Liver (tissue), 8 donors: ENCODE measurements at regions not wholly inside any gene's neighbourhood (a gene's known extent, or its start where the extent isn't known, plus 50 kb on each side); places are given as distances from the start of the nearest gene placed in this dataset.

Experiments used
- DNase-seq: peaks from one replicate; pipeline ENCODE4 v3.0.0-alpha.2; 2017; ENCODE audit warnings: low spot score
- H3K27ac ChIP-seq, 2 donors: one replicate each; pipeline ENCODE4 v1.7.0; 2013; ENCODE audit warnings: inconsistent platforms in 2 of 2, low read length in 2 of 2, control low read depth in 1 of 2, low read depth in 1 of 2, mild to moderate bottlenecking in 1 of 2
- H3K27me3 ChIP-seq, 4 donors: one replicate each; pipeline versions ENCODE4 v1.6.1 to v1.7.0; 2013; ENCODE audit warnings: low read length in 3 of 4, inconsistent platforms in 1 of 4, mild to moderate bottlenecking in 1 of 4, moderate library complexity in 1 of 4; ENCODE audit not compliant: control insufficient read depth in 4 of 4, insufficient read depth in 4 of 4
- H3K36me3 ChIP-seq, 4 donors: one replicate each; pipeline versions ENCODE4 v1.6.1 to v1.7.0; 2013; ENCODE audit warnings: low read length in 3 of 4, mild to moderate bottlenecking in 3 of 4, low read depth in 1 of 4, moderate library complexity in 1 of 4; ENCODE audit not compliant: control insufficient read depth in 4 of 4, insufficient read depth in 3 of 4
- H3K4me1 ChIP-seq, 4 donors: one replicate each; pipeline versions ENCODE4 v1.6.1 to v1.7.0; 2013; ENCODE audit warnings: low read length in 3 of 4, mild to moderate bottlenecking in 3 of 4, moderate library complexity in 1 of 4; ENCODE audit not compliant: control insufficient read depth in 4 of 4, insufficient read depth in 4 of 4
- H3K4me3 ChIP-seq, 3 donors: one replicate each; pipeline versions ENCODE4 v1.6.1 to v1.7.0; 2013; ENCODE audit warnings: low read length in 3 of 3, control low read depth in 1 of 3, low read depth in 1 of 3, mild to moderate bottlenecking in 1 of 3
- H3K9ac ChIP-seq, 2 donors: one replicate each; pipeline ENCODE4 v1.7.0; 2013; ENCODE audit warnings: low read length in 2 of 2, mild to moderate bottlenecking in 2 of 2, moderate library complexity in 2 of 2, control low read depth in 1 of 2, low read depth in 1 of 2
- H3K9me3 ChIP-seq, 4 donors: one replicate each; pipeline versions ENCODE4 v1.6.1 to v1.7.0; 2013; ENCODE audit warnings: low read length in 3 of 4; ENCODE audit not compliant: control insufficient read depth in 4 of 4
- FOXA1 ChIP-seq: IDR thresholded peaks from 2 replicates; pipeline ENCODE4 v1.6.1; 2016; ENCODE audit warnings: antibody characterized with exemption
- FOXA2 ChIP-seq: IDR thresholded peaks from 2 replicates; pipeline ENCODE4 v1.6.1; 2016; ENCODE audit warnings: antibody characterized with exemption
- HNF4A ChIP-seq, 2 donors: conservative IDR thresholded peaks; 2 replicates each; pipeline ENCODE4 v1.6.1; 2016; ENCODE audit warnings: antibody characterized with exemption in 2 of 2, mild to moderate bottlenecking in 2 of 2
- HNF4G ChIP-seq: IDR thresholded peaks from 2 replicates; pipeline ENCODE4 v1.6.1; 2016; ENCODE audit warnings: antibody characterized with exemption
- JUND ChIP-seq, 2 donors: IDR thresholded peaks; 2 replicates each; pipeline ENCODE4 v1.6.1; 2016; ENCODE audit warnings: antibody characterized with exemption in 2 of 2
- NR2F2 ChIP-seq: IDR thresholded peaks from 2 replicates; pipeline ENCODE4 v1.6.1; 2016; ENCODE audit warnings: antibody characterized with exemption
- RAD21 ChIP-seq, 2 donors: IDR thresholded peaks; 2 replicates each; pipeline ENCODE4 v1.6.1; 2016; ENCODE audit warnings: antibody characterized with exemption in 2 of 2, mild to moderate bottlenecking in 2 of 2
- RXRA ChIP-seq, 2 donors: IDR thresholded peaks; 2 replicates each; pipeline ENCODE4 v1.6.1; 2017 to 2018; ENCODE audit warnings: antibody characterized with exemption in 2 of 2, mild to moderate bottlenecking in 1 of 2
- TAF1 ChIP-seq: conservative IDR thresholded peaks from 2 replicates; pipeline ENCODE4 v1.6.1; 2016; ENCODE audit warnings: antibody characterized with exemption, mild to moderate bottlenecking
- YY1 ChIP-seq: IDR thresholded peaks from 2 replicates; pipeline ENCODE4 v1.6.1; 2016; ENCODE audit warnings: antibody characterized with exemption, mild to moderate bottlenecking
- WGBS: extraction: QIAGEN DNeasy Blood & Tissue Kit; methylation state at CpG from one replicate; pipeline ENCODE4 v1.1.7; 2013; 5-methylcytosine and 5-hydroxymethylcytosine counted together
- TF ChIP-seq, protein P1 (sequence below): IDR thresholded peaks from 2 replicates; pipeline ENCODE4 v1.6.1; 2016; ENCODE audit warnings: antibody characterized with exemption, mild to moderate bottlenecking
- TF ChIP-seq, protein P2 (sequence below): IDR thresholded peaks from 2 replicates; pipeline ENCODE4 v1.6.1; 2016; ENCODE audit warnings: antibody characterized with exemption
- TF ChIP-seq, protein P3 (sequence below): IDR thresholded peaks from 2 replicates; pipeline ENCODE4 v1.6.1; 2016; ENCODE audit warnings: antibody characterized with exemption
- TF ChIP-seq, protein P4 (sequence below): fragments of 150-350 bp; IDR thresholded peaks from 2 replicates; pipeline ENCODE4 v1.5.1; 2017; ENCODE audit warnings: improper control_type of control experiment, low read depth, low read length; ENCODE audit not compliant: missing input control
- TF ChIP-seq, protein P5 (sequence below): IDR thresholded peaks from 2 replicates; pipeline ENCODE4 v1.6.1; 2016; ENCODE audit warnings: antibody characterized with exemption
- donor health status: healthy.
- donor health status: healthy.
- donor health status: healthy.
- donor health status: healthy.
- donor health status: healthy.

DNA sequence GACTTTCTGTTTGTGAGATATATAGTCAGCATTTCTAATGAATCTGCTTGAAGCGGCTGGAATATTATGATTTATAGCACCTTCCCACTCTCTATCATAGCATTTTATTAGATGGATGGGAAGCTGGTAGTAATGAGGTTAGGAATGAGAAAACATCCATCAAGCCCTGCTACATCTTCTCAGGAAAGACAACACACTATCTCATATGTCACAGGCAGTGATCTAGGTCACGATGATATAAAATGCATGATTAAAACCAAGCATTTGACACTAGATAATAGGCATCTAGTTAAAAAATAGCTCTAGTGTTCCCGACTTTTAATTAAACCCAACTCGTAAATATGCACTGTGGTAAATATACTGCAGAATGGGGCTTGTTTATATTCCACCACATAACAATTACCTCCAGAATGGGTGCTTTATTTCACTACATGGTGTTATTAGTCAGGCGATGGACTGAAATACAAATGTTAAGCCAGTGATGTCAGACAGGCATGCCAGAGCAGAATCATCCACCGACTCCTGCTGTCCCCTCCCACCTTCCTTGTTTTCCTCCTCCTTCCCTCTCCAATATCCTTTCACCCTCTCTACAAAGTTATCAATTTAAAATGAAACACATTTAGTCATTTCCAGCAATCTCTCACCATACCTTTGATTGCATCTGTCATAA lies 286.8 kb downstream of the SPATA31D1 start:
- H3K9me3 ChIP-seq = no peaks in the 10 kb centered on the region
- no peak for DNase-seq
- 90% methylated on average over 6 of the region's 6 CpGs for WGBS

DNA sequence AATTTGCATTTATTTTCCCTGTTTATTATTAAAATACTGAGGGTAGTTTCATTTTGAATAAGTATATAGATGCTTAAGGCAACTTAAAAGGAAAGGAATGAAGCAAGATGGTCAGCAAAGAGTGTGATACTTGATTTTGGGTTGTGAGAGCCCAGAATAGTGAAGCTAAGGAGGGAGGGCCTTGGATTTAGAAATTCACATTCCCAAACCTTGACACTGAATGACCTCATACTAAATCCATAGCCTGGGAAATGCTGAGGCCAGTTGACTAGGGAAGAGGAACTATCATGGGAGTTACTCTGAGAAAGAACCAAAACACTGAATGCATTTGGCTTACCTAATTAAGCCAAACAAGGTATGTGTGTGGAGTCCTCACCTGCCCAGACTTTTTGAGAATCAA lies 292.5 kb downstream of the SPATA31D1 start:
- H3K36me3 ChIP-seq = no peaks in the 10 kb centered on the region
- no peak for DNase-seq
- H3K27ac ChIP-seq = no peak overlapping the region
- H3K4me1 ChIP-seq = no peaks in the 10 kb centered on the region
- H3K27me3 ChIP-seq = no peaks in the 10 kb centered on the region
- no peaks in the 10 kb centered on the region for H3K9me3 ChIP-seq
- no peak overlapping the region for H3K4me3 ChIP-seq
- no peak overlapping the region for H3K9ac ChIP-seq
- TF ChIP-seq, protein P1, sequence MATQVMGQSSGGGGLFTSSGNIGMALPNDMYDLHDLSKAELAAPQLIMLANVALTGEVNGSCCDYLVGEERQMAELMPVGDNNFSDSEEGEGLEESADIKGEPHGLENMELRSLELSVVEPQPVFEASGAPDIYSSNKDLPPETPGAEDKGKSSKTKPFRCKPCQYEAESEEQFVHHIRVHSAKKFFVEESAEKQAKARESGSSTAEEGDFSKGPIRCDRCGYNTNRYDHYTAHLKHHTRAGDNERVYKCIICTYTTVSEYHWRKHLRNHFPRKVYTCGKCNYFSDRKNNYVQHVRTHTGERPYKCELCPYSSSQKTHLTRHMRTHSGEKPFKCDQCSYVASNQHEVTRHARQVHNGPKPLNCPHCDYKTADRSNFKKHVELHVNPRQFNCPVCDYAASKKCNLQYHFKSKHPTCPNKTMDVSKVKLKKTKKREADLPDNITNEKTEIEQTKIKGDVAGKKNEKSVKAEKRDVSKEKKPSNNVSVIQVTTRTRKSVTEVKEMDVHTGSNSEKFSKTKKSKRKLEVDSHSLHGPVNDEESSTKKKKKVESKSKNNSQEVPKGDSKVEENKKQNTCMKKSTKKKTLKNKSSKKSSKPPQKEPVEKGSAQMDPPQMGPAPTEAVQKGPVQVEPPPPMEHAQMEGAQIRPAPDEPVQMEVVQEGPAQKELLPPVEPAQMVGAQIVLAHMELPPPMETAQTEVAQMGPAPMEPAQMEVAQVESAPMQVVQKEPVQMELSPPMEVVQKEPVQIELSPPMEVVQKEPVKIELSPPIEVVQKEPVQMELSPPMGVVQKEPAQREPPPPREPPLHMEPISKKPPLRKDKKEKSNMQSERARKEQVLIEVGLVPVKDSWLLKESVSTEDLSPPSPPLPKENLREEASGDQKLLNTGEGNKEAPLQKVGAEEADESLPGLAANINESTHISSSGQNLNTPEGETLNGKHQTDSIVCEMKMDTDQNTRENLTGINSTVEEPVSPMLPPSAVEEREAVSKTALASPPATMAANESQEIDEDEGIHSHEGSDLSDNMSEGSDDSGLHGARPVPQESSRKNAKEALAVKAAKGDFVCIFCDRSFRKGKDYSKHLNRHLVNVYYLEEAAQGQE = no peak
- no peak for TF ChIP-seq FOXA1
- no peak for TF ChIP-seq HNF4A (conservative IDR thresholded peaks at IDR 0.05)
- no peak for TF ChIP-seq RXRA (IDR thresholded peaks at IDR 0.05)
- TF ChIP-seq HNF4G = no peak
- TF ChIP-seq TAF1 = no peak
- TF ChIP-seq, protein P2, sequence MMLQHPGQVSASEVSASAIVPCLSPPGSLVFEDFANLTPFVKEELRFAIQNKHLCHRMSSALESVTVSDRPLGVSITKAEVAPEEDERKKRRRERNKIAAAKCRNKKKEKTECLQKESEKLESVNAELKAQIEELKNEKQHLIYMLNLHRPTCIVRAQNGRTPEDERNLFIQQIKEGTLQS = no peak
- TF ChIP-seq, protein P3, sequence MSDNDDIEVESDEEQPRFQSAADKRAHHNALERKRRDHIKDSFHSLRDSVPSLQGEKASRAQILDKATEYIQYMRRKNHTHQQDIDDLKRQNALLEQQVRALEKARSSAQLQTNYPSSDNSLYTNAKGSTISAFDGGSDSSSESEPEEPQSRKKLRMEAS = no peak
- no peak for TF ChIP-seq NR2F2

More for the DNA sequence above, 286.8 kb downstream of the SPATA31D1 start:
- Histone ChIP-seq H3K9ac (no peak overlapping the region), H3K4me3 (no peak overlapping the region), H3K27me3 (no peaks in the 10 kb centered on the region), H3K36me3 (no peaks in the 10 kb centered on the region), H3K27ac (no peak overlapping the region), H3K4me1 (no peaks in the 10 kb centered on the region)
- no peak for TF ChIP-seq FOXA1
- no peak for TF ChIP-seq NR2F2
- TF ChIP-seq, protein P4, sequence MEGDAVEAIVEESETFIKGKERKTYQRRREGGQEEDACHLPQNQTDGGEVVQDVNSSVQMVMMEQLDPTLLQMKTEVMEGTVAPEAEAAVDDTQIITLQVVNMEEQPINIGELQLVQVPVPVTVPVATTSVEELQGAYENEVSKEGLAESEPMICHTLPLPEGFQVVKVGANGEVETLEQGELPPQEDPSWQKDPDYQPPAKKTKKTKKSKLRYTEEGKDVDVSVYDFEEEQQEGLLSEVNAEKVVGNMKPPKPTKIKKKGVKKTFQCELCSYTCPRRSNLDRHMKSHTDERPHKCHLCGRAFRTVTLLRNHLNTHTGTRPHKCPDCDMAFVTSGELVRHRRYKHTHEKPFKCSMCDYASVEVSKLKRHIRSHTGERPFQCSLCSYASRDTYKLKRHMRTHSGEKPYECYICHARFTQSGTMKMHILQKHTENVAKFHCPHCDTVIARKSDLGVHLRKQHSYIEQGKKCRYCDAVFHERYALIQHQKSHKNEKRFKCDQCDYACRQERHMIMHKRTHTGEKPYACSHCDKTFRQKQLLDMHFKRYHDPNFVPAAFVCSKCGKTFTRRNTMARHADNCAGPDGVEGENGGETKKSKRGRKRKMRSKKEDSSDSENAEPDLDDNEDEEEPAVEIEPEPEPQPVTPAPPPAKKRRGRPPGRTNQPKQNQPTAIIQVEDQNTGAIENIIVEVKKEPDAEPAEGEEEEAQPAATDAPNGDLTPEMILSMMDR = no peak
- no peak for TF ChIP-seq TAF1
- TF ChIP-seq JUND (IDR thresholded peaks at IDR 0.05) = no peak
- TF ChIP-seq RXRA (IDR thresholded peaks at IDR 0.05) = no peak
- TF ChIP-seq, protein P1 = no peak
- TF ChIP-seq YY1 = no peak
- TF ChIP-seq, protein P5, sequence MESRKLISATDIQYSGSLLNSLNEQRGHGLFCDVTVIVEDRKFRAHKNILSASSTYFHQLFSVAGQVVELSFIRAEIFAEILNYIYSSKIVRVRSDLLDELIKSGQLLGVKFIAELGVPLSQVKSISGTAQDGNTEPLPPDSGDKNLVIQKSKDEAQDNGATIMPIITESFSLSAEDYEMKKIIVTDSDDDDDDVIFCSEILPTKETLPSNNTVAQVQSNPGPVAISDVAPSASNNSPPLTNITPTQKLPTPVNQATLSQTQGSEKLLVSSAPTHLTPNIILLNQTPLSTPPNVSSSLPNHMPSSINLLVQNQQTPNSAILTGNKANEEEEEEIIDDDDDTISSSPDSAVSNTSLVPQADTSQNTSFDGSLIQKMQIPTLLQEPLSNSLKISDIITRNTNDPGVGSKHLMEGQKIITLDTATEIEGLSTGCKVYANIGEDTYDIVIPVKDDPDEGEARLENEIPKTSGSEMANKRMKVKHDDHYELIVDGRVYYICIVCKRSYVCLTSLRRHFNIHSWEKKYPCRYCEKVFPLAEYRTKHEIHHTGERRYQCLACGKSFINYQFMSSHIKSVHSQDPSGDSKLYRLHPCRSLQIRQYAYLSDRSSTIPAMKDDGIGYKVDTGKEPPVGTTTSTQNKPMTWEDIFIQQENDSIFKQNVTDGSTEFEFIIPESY = no peak
- TF ChIP-seq, protein P3 = no peak
- TF ChIP-seq, protein P2 = no peak
- TF ChIP-seq RAD21 (IDR thresholded peaks at IDR 0.05) = no peak
- TF ChIP-seq FOXA2 = no peak
